HEK293 (cell line): ENCODE measurements at regions not wholly inside any gene's neighbourhood (a gene's known extent, or its start where the extent isn't known, plus 50 kb on each side); places are given as distances from the start of the nearest gene placed in this dataset.

Experiments used
- CTCF ChIP-seq: fragments of 450-650 bp; formaldehyde crosslinking; IDR thresholded peaks from 2 replicates; pipeline ENCODE4 v1.5.1; 2016; ENCODE audit warnings: missing biosample characterization, missing genetic modification characterization
- ZNF132 ChIP-seq: fragments of 450-650 bp; formaldehyde crosslinking; IDR thresholded peaks from 2 replicates; pipeline ENCODE4 v1.5.1; 2017; ENCODE audit warnings: missing biosample characterization, missing genetic modification characterization, borderline replicate concordance
- ZNF24 ChIP-seq: fragments of 450-650 bp; formaldehyde crosslinking; IDR thresholded peaks from 2 replicates; pipeline ENCODE4 v1.5.1; 2016; ENCODE audit warnings: missing biosample characterization, missing genetic modification characterization
- TF ChIP-seq, protein P1 (sequence below): fragments of 450-650 bp; formaldehyde crosslinking; IDR thresholded peaks from 2 replicates; pipeline ENCODE4 v1.5.1; 2016; ENCODE audit warnings: missing biosample characterization, missing genetic modification characterization, low read depth
- TF ChIP-seq, protein P2 (sequence below): fragments of 450-650 bp; formaldehyde crosslinking; IDR thresholded peaks from 2 replicates; pipeline ENCODE4 v1.5.1; 2016; ENCODE audit warnings: missing biosample characterization, missing genetic modification characterization, borderline replicate concordance

GRCh38 chr3:34056951-34057390 is 258.5 kb downstream of the PDCD6IP start:
- TF ChIP-seq CTCF (tag by site-specific recombination), result no peak
- TF ChIP-seq, protein P1, sequence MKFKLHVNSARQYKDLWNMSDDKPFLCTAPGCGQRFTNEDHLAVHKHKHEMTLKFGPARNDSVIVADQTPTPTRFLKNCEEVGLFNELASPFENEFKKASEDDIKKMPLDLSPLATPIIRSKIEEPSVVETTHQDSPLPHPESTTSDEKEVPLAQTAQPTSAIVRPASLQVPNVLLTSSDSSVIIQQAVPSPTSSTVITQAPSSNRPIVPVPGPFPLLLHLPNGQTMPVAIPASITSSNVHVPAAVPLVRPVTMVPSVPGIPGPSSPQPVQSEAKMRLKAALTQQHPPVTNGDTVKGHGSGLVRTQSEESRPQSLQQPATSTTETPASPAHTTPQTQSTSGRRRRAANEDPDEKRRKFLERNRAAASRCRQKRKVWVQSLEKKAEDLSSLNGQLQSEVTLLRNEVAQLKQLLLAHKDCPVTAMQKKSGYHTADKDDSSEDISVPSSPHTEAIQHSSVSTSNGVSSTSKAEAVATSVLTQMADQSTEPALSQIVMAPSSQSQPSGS (tag by site-specific recombination), result no peak
- no peak for TF ChIP-seq ZNF132
- TF ChIP-seq ZNF24 (tag by site-specific recombination), result no peak
- TF ChIP-seq, protein P2, sequence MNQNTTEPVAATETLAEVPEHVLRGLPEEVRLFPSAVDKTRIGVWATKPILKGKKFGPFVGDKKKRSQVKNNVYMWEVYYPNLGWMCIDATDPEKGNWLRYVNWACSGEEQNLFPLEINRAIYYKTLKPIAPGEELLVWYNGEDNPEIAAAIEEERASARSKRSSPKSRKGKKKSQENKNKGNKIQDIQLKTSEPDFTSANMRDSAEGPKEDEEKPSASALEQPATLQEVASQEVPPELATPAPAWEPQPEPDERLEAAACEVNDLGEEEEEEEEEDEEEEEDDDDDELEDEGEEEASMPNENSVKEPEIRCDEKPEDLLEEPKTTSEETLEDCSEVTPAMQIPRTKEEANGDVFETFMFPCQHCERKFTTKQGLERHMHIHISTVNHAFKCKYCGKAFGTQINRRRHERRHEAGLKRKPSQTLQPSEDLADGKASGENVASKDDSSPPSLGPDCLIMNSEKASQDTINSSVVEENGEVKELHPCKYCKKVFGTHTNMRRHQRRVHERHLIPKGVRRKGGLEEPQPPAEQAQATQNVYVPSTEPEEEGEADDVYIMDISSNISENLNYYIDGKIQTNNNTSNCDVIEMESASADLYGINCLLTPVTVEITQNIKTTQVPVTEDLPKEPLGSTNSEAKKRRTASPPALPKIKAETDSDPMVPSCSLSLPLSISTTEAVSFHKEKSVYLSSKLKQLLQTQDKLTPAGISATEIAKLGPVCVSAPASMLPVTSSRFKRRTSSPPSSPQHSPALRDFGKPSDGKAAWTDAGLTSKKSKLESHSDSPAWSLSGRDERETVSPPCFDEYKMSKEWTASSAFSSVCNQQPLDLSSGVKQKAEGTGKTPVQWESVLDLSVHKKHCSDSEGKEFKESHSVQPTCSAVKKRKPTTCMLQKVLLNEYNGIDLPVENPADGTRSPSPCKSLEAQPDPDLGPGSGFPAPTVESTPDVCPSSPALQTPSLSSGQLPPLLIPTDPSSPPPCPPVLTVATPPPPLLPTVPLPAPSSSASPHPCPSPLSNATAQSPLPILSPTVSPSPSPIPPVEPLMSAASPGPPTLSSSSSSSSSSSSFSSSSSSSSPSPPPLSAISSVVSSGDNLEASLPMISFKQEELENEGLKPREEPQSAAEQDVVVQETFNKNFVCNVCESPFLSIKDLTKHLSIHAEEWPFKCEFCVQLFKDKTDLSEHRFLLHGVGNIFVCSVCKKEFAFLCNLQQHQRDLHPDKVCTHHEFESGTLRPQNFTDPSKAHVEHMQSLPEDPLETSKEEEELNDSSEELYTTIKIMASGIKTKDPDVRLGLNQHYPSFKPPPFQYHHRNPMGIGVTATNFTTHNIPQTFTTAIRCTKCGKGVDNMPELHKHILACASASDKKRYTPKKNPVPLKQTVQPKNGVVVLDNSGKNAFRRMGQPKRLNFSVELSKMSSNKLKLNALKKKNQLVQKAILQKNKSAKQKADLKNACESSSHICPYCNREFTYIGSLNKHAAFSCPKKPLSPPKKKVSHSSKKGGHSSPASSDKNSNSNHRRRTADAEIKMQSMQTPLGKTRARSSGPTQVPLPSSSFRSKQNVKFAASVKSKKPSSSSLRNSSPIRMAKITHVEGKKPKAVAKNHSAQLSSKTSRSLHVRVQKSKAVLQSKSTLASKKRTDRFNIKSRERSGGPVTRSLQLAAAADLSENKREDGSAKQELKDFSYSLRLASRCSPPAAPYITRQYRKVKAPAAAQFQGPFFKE (tag by site-specific recombination), result no peak
